SK-N-SH (cell line): ENCODE measurements at regions not wholly inside any gene's neighbourhood (a gene's known extent, or its start where the extent isn't known, plus 50 kb on each side); places are given as distances from the start of the nearest gene placed in this dataset.

ENCODE experiments used
- CTCF ChIA-PET: fragments of 300-600, 350-600 bp; formaldehyde crosslinking; extraction: SDS; loops from one replicate; lab custom pipeline; 2021; lab: Yijun Ruan, JAX
- POLR2A ChIA-PET: fragments of 350-600 bp; sonication (Branson Sonifier 250); formaldehyde crosslinking; extraction: SDS; loops from one replicate; lab custom pipeline; 2020; ENCODE audit warnings: antibody characterized with exemption, inconsistent platforms; lab: Yijun Ruan, JAX
- DNase-seq: peaks from one replicate; pipeline ENCODE4 v3.0.0; 2012
- H2AFZ ChIP-seq: fragments of 200-600 bp; sonication (generic); 2 replicates; pipeline ENCODE4 v1.8.1; 2016; ENCODE audit warnings: antibody characterized with exemption, mild to moderate bottlenecking, low read depth
- H3F3A ChIP-seq: fragments of 200-600 bp; sonication (generic); replicated peaks from 2 replicates; pipeline ENCODE3; 2016; ENCODE audit warnings: antibody characterized with exemption, mild to moderate bottlenecking; ENCODE audit not compliant: insufficient read depth
- H3K27ac ChIP-seq, 2 experiments: fragments of 200-500 bp in 1 of 2; fragments of 200-600 bp in 1 of 2; sonication (Bioruptor generic) in 1 of 2; sonication (generic), shearing (Covaris generic) in 1 of 2; 2 replicates each; pipeline versions ENCODE4 v1.5.1 to v1.6.1; 2014 to 2016; ENCODE audit warnings: low read depth in 2 of 2, inconsistent platforms in 1 of 2, low read length in 1 of 2, mild to moderate bottlenecking in 1 of 2, mixed read lengths in 1 of 2
- H3K27me3 ChIP-seq: fragments of 200-600 bp; sonication (generic), shearing (Covaris generic); 2 replicates; pipeline ENCODE4 v1.6.1; 2016; ENCODE audit warnings: mixed run types; ENCODE audit not compliant: insufficient read depth
- H3K36me3 ChIP-seq, 2 experiments: fragments of 200-500 bp in 1 of 2; fragments of 200-600 bp in 1 of 2; sonication (Bioruptor generic) in 1 of 2; sonication (generic) in 1 of 2; replicated peaks in 1 of 2; 2 replicates each; pipeline versions ENCODE3 to v1.5.1; 2014 to 2016; ENCODE audit warnings: low read length in 1 of 2, mild to moderate bottlenecking in 1 of 2; ENCODE audit not compliant: insufficient read depth in 2 of 2, control insufficient read depth in 1 of 2
- H3K4me1 ChIP-seq, 2 experiments: fragments of 200-500 bp in 1 of 2; fragments of 200-600 bp in 1 of 2; sonication (Bioruptor generic) in 1 of 2; sonication (generic), shearing (Covaris generic) in 1 of 2; 2 replicates each; pipeline versions ENCODE4 v1.5.1 to v1.6.1; 2014 to 2016; ENCODE audit warnings: low read depth in 1 of 2, low read length in 1 of 2, mixed run types in 1 of 2; ENCODE audit not compliant: insufficient read depth in 2 of 2, control insufficient read depth in 1 of 2
- H3K4me2 ChIP-seq: fragments of 200-600 bp; sonication (generic), shearing (Covaris generic); 2 replicates; pipeline ENCODE4 v1.6.1; 2017; ENCODE audit warnings: mixed run types
- H3K4me3 ChIP-seq, 2 experiments: fragments of 200-500 bp in 1 of 2; fragments of 200-600 bp in 1 of 2; sonication (Bioruptor generic) in 1 of 2; sonication (generic), shearing (Covaris generic) in 1 of 2; 2 replicates each; pipeline versions ENCODE4 v1.5.1 to v1.8.1; 2014 to 2016; ENCODE audit warnings: low read depth in 2 of 2, inconsistent platforms in 1 of 2, low read length in 1 of 2, mild to moderate bottlenecking in 1 of 2, mixed read lengths in 1 of 2, moderate library complexity in 1 of 2
- H3K79me2 ChIP-seq: fragments of 200-600 bp; sonication (generic); 2 replicates; pipeline ENCODE4 v1.8.1; 2017; ENCODE audit warnings: mild to moderate bottlenecking; ENCODE audit not compliant: insufficient read depth
- H3K9ac ChIP-seq: fragments of 200-600 bp; sonication (generic); 2 replicates; pipeline ENCODE4 v1.6.1; 2017; ENCODE audit warnings: mixed run types
- H3K9me2 ChIP-seq: fragments of 200-600 bp; sonication (generic); 2 replicates; pipeline ENCODE4 v1.6.1; 2017; ENCODE audit warnings: mixed run types
- H3K9me3 ChIP-seq: fragments of 200-600 bp; sonication (generic); 2 replicates; pipeline ENCODE4 v1.6.1; 2017; ENCODE audit warnings: mixed run types, mild to moderate bottlenecking, moderate library complexity
- H4K20me1 ChIP-seq: fragments of 200-600 bp; sonication (generic); 2 replicates; pipeline ENCODE4 v1.6.1; 2017; ENCODE audit warnings: mild to moderate bottlenecking, mixed run types; ENCODE audit not compliant: insufficient read depth
- CHD2 ChIP-seq: fragments of 150-350 bp; IDR thresholded peaks from 2 replicates; pipeline ENCODE4 v1.6.1; 2018; ENCODE audit warnings: low read length; ENCODE audit not compliant: partially characterized antibody
- CTCF ChIP-seq: fragments of 200-600 bp; sonication (generic); IDR thresholded peaks from 2 replicates; pipeline ENCODE4 v1.6.1; 2017; ENCODE audit warnings: antibody characterized with exemption, mild to moderate bottlenecking, moderate library complexity
- EP300 ChIP-seq, 2 experiments: IDR thresholded peaks; 2 replicates each; pipeline versions ENCODE4 v1.4.0 to v1.6.1; 2012; ENCODE audit warnings: borderline replicate concordance in 1 of 2, low read depth in 1 of 2, low read length in 1 of 2
- FOXM1 ChIP-seq: IDR thresholded peaks from 2 replicates; pipeline ENCODE4 v1.4.0; 2012; ENCODE audit warnings: low read depth, mild to moderate bottlenecking
- IRF3 ChIP-seq: fragments of 150-350 bp; IDR thresholded peaks from 2 replicates; pipeline ENCODE4 v1.6.1; 2016; ENCODE audit warnings: mild to moderate bottlenecking, low read depth, low read length
- JUND ChIP-seq: IDR thresholded peaks from 2 replicates; pipeline ENCODE4 v1.4.0; 2012
- MEF2A ChIP-seq: IDR thresholded peaks from 2 replicates; pipeline ENCODE4 v1.4.0; 2012; ENCODE audit warnings: low read depth, borderline replicate concordance
- MXI1 ChIP-seq: IDR thresholded peaks from 2 replicates; pipeline ENCODE4 v1.6.1; 2012; ENCODE audit warnings: mild to moderate bottlenecking, low read depth, low read length, improper control_type of control experiment
- NFIC ChIP-seq: IDR thresholded peaks from 2 replicates; pipeline ENCODE4 v1.4.0; 2012; ENCODE audit warnings: borderline replicate concordance
- RAD21 ChIP-seq: IDR thresholded peaks from 2 replicates; pipeline ENCODE4 v1.6.1; 2012; ENCODE audit warnings: mild to moderate bottlenecking, low read length
- RCOR1 ChIP-seq: fragments of 150-350 bp; IDR thresholded peaks from 2 replicates; pipeline ENCODE4 v1.6.1; 2017; ENCODE audit warnings: antibody characterized with exemption, low read length
- RFX5 ChIP-seq: IDR thresholded peaks from 2 replicates; pipeline ENCODE4 v1.6.1; 2012; ENCODE audit warnings: mild to moderate bottlenecking, improper control_type of control experiment, low read length
- SIN3A ChIP-seq: IDR thresholded peaks from 2 replicates; pipeline ENCODE4 v1.6.1; 2012; ENCODE audit warnings: low read depth, mild to moderate bottlenecking, low read length, moderate library complexity, borderline replicate concordance
- TCF12 ChIP-seq: IDR thresholded peaks from 2 replicates; pipeline ENCODE4 v1.4.0; 2012
- ZBTB33 ChIP-seq: IDR thresholded peaks from 2 replicates; pipeline ENCODE4 v1.4.0; 2012; ENCODE audit warnings: low read depth, borderline replicate concordance
- WGBS: methylation state at CpG from one replicate; pipeline ENCODE4 v1.1.6; 2017; ENCODE audit warnings: low lambda C conversion rate; 5-methylcytosine and 5-hydroxymethylcytosine counted together

GRCh38 chr10:123555616-123556015 is 110.5 kb upstream of the GPR26 start:
- CTCF ChIA-PET, result interaction anchor here (2.0 kb wide), 1 partner anchor 422 kb away, joined by 7 read pairs; no protein-coding TSS in a partner anchor
- no peaks in the 10 kb centered on the region for H3K9me2 ChIP-seq

GRCh38 chr10:123556049-123556448 is 110.1 kb upstream of the GPR26 start:
- Histone ChIP-seq H3K27ac (no peak overlapping the region), H3F3A (no peaks in the 10 kb centered on the region), H3K9me3 (no peaks in the 10 kb centered on the region), H3K36me3 (no peaks in the 10 kb centered on the region), H2AFZ (no peak overlapping the region), H3K79me2 (no peaks in the 10 kb centered on the region), H3K9ac (no peak overlapping the region), H3K9me2 (no peaks in the 10 kb centered on the region), H3K27me3 (no peaks in the 10 kb centered on the region), H3K4me3 (no peak overlapping the region), H4K20me1 (no peaks in the 10 kb centered on the region), H3K4me1 (no peaks in the 10 kb centered on the region), H3K4me2 (no peak overlapping the region)
- 33% methylated on average over 7 of the region's 7 CpGs for WGBS
- DNase-seq, result no peak
- ChIA-PET CTCF (interaction anchor here (0.8 to 3.2 kb wide), 2 partner anchors 27 to 423 kb away, joined by 4 to 29 read pairs; no protein-coding TSS in a partner anchor), POLR2A (no interaction called here)
- TF ChIP-seq CTCF (no peak), MXI1 (no peak), RFX5 (no peak), EP300 (IDR thresholded peaks at IDR 0.05; ENCODE audit: borderline replicate concordance in 1 of 2, low read depth in 1 of 2, low read length in 1 of 2) (no peak), IRF3 (no peak), SIN3A (no peak), MEF2A (no peak), RCOR1 (no peak), ZBTB33 (no peak), NFIC (no peak), RAD21 (no peak), JUND (no peak)

More at GRCh38 chr10:123555616-123556015, 110.5 kb upstream of the GPR26 start:
- no peaks in the 10 kb centered on the region for H3F3A ChIP-seq
- POLR2A ChIA-PET, result no interaction called here
- WGBS, result 59% methylated on average over 4 of the region's 4 CpGs
- H3K4me3 ChIP-seq, result no peak overlapping the region
- H3K9me3 ChIP-seq, result no peaks in the 10 kb centered on the region
- no peaks in the 10 kb centered on the region for H3K36me3 ChIP-seq
- H3K79me2 ChIP-seq, result no peaks in the 10 kb centered on the region
- no peak overlapping the region for H3K9ac ChIP-seq
- no peaks in the 10 kb centered on the region for H4K20me1 ChIP-seq
- H2AFZ ChIP-seq, result no peak overlapping the region
- H3K4me2 ChIP-seq, result no peak overlapping the region
- no peak for TF ChIP-seq CHD2
- no peak for TF ChIP-seq FOXM1
- no peak for TF ChIP-seq TCF12
- TF ChIP-seq RFX5, result no peak
- TF ChIP-seq SIN3A, result no peak
- no peak for TF ChIP-seq IRF3
- no peak for TF ChIP-seq ZBTB33
- DNase-seq, result no peak
- H3K27me3 ChIP-seq, result no peaks in the 10 kb centered on the region
- H3K4me1 ChIP-seq, result no peaks in the 10 kb centered on the region
- H3K27ac ChIP-seq, result no peak overlapping the region
